B cell (primary cell): ENCODE measurements at regions not wholly inside any gene's neighbourhood (a gene's known extent, or its start where the extent isn't known, plus 50 kb on each side); places are given as distances from the start of the nearest gene placed in this dataset.

Source experiments
- ATAC-seq: fragments of 200-7000 bp; cut with Tn5 transposase; one replicate; pipeline ENCODE4 v1.10.0; 2021; ENCODE audit warnings: low read depth, mild to moderate bottlenecking, moderate number of reproducible peaks, moderate library complexity
- CTCF ChIA-PET: fragments of 350-600 bp; sonication (Branson Sonifier 250); formaldehyde crosslinking; loops from one replicate; lab custom pipeline; 2021; ENCODE audit warnings: antibody characterized with exemption, inconsistent platforms; lab: Charles Lee
- POLR2A ChIA-PET: fragments of 350-600 bp; sonication (Branson Sonifier 250); formaldehyde crosslinking; loops from one replicate; lab custom pipeline; 2021; ENCODE audit warnings: antibody characterized with exemption; lab: Charles Lee
- DNase-seq: peaks from one replicate; pipeline ENCODE4 v3.0.0; 2013
- H2AFZ ChIP-seq: 2 replicates; pipeline ENCODE4 v1.6.1; 2012; ENCODE audit warnings: mild to moderate bottlenecking, low read depth, low read length; ENCODE audit not compliant: insufficient read depth, poor library complexity, severe bottlenecking
- H3K27ac ChIP-seq, 2 donors: 1 replicate in 1 of 2; 2 replicates in 1 of 2; pipeline ENCODE4 v1.5.1; 2012 to 2013; ENCODE audit warnings: low read length in 2 of 2, mild to moderate bottlenecking in 2 of 2, moderate library complexity in 1 of 2
- H3K27me3 ChIP-seq, 4 experiments: fragments of 200-600 bp in 1 of 4; sonication (generic) in 1 of 4; replicated peaks in 1 of 4; 1 replicate in 2 of 4; 2 replicates in 2 of 4; pipeline versions ENCODE4 v1.6.1 to v1.7.0; 2013 to 2016; ENCODE audit warnings: low read length in 3 of 4, mild to moderate bottlenecking in 2 of 4, mixed read lengths in 1 of 4, moderate library complexity in 1 of 4; ENCODE audit not compliant: insufficient read depth in 4 of 4, control insufficient read depth in 3 of 4; ENCODE audit errors: control extremely low read depth in 1 of 4
- H3K36me3 ChIP-seq, 2 experiments: replicated peaks in 1 of 2; 1 replicate in 1 of 2; 2 replicates in 1 of 2; pipeline versions ENCODE4 v1.6.1 to v1.7.1; 2013; ENCODE audit warnings: low read length in 1 of 2; ENCODE audit not compliant: insufficient read depth in 2 of 2, control insufficient read depth in 1 of 2; ENCODE audit errors: control extremely low read depth in 1 of 2, extremely low read depth in 1 of 2
- H3K4me1 ChIP-seq, 2 donors: fragments of 200-600 bp in 1 of 2; sonication (generic) in 1 of 2; 1 replicate in 1 of 2; 2 replicates in 1 of 2; pipeline versions ENCODE4 v1.5.1 to v1.6.1; 2013 to 2017; ENCODE audit warnings: low read length in 2 of 2; ENCODE audit not compliant: control insufficient read depth in 2 of 2, insufficient read depth in 2 of 2
- H3K4me2 ChIP-seq: replicated peaks from 2 replicates; pipeline ENCODE3; 2012; ENCODE audit warnings: mild to moderate bottlenecking, low read depth, low read length; ENCODE audit not compliant: poor library complexity, severe bottlenecking
- H3K4me3 ChIP-seq, 5 experiments: fragments of 200-600 bp in 1 of 5; sonication (generic) in 1 of 5; 1 replicate in 3 of 5; 2 replicates in 2 of 5; pipeline versions ENCODE4 v1.5.1 to v1.7.0; 2011 to 2016; ENCODE audit warnings: low read length in 4 of 5, mild to moderate bottlenecking in 4 of 5, low read depth in 2 of 5, control low read depth in 1 of 5, moderate library complexity in 1 of 5; ENCODE audit not compliant: insufficient read depth in 1 of 5; ENCODE audit errors: control extremely low read depth in 1 of 5, extremely low read depth in 1 of 5
- H3K79me2 ChIP-seq: fragments of 200-600 bp; sonication (generic); one replicate; pipeline ENCODE4 v1.6.0; 2016; ENCODE audit warnings: low read length; ENCODE audit not compliant: control insufficient read depth, insufficient read depth
- H3K9ac ChIP-seq: fragments of 200-600 bp; sonication (generic); 2 replicates; pipeline ENCODE4 v1.6.1; 2017; ENCODE audit warnings: mild to moderate bottlenecking, low read length, moderate library complexity
- H3K9me3 ChIP-seq, 3 donors: one replicate each; pipeline versions ENCODE4 v1.6.1 to v1.7.1; 2013; ENCODE audit warnings: low read length in 2 of 3; ENCODE audit not compliant: control insufficient read depth in 2 of 3, insufficient read depth in 1 of 3; ENCODE audit errors: control extremely low read depth in 1 of 3
- H4K20me1 ChIP-seq: 2 replicates; pipeline ENCODE4 v1.6.0; 2012; ENCODE audit warnings: mild to moderate bottlenecking, low read length; ENCODE audit not compliant: insufficient read depth, control insufficient read depth, poor library complexity, severe bottlenecking
- H3K27ac Mint-ChIP-seq: one replicate; pipeline ENCODE4 v1.8.0; 2021; ENCODE audit warnings: mixed read lengths
- H3K27me3 Mint-ChIP-seq: one replicate; pipeline ENCODE4 v1.8.0; 2021; ENCODE audit warnings: mixed read lengths
- H3K4me1 Mint-ChIP-seq: one replicate; pipeline ENCODE4 v1.8.0; 2021; ENCODE audit warnings: mixed read lengths
- H3K4me3 Mint-ChIP-seq: one replicate; pipeline ENCODE4 v1.8.0; 2021; ENCODE audit warnings: mixed read lengths
- H3K9me3 Mint-ChIP-seq: one replicate; pipeline ENCODE4 v1.8.0; 2022; ENCODE audit warnings: mixed read lengths; ENCODE audit not compliant: insufficient read depth
- EZH2 ChIP-seq: IDR thresholded peaks from 2 replicates; pipeline ENCODE4 v1.6.1; 2012; ENCODE audit warnings: borderline replicate concordance, low read depth, mild to moderate bottlenecking, moderate library complexity, low read length; ENCODE audit not compliant: insufficient read depth, poor library complexity, severe bottlenecking
- WGBS: methylation state at CpG from one replicate; pipeline ENCODE4 v1.1.5; 2013; ENCODE audit warnings: missing lambda C conversion rate; ENCODE audit not compliant: insufficient coverage; 5-methylcytosine and 5-hydroxymethylcytosine counted together
- intact Hi-C: fragments of 100-400 bp; cut with micrococcal nuclease; formaldehyde crosslinking; loops from one replicate; pipeline ENCODE4 v1.10.0; 2022
- TF ChIP-seq, protein P1 (sequence below): fragments of 200-600 bp; IDR thresholded peaks from one replicate; pipeline ENCODE4 v1.8.0; 2022; ENCODE audit warnings: antibody characterized with exemption, mild to moderate bottlenecking

DNA sequence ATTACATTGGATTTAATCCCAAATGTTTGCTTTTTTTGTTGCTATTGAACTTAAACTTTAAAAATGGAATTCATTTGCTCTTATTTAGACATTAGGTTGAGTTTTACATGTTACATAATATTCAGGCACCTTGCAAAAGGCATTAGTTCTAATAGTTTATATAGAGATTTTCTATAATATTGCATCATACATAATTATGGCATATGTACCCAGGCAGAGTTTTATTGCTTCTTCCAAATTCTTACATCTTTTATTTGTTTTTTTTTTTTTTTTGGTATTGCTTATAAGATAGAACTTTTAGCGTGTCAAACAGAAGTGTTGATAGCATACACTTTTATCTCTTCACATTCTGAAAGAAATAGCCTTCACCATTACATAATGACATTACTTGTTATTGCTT, 487.7 kb downstream of the GABRG1 start:
- Histone ChIP-seq H2AFZ (no peak overlapping the region), H3K4me3 (no peak overlapping the region), H3K9ac (no peak overlapping the region), H3K27me3 (no peaks in the 10 kb centered on the region), H3K27ac (no peak overlapping the region), H4K20me1 (no peaks in the 10 kb centered on the region), H3K79me2 (no peaks in the 10 kb centered on the region), H3K9me3 (peaks cover 0 to 3% (median 0%) of the 10 kb centered on the region in 3 donors), H3K36me3 (no peaks in the 10 kb centered on the region), H3K4me2 (no peak overlapping the region), H3K4me1 (no peaks in the 10 kb centered on the region)
- CTCF ChIA-PET = no interaction called here
- no peak for DNase-seq
- ATAC-seq = no peak
- POLR2A ChIA-PET = no interaction called here
- no peaks in the 10 kb centered on the region for H3K4me1 Mint-ChIP-seq
- WGBS = no CpG with 5 or more reads among the region's 1 CpG
- no peak for TF ChIP-seq EZH2
- TF ChIP-seq, protein P1, sequence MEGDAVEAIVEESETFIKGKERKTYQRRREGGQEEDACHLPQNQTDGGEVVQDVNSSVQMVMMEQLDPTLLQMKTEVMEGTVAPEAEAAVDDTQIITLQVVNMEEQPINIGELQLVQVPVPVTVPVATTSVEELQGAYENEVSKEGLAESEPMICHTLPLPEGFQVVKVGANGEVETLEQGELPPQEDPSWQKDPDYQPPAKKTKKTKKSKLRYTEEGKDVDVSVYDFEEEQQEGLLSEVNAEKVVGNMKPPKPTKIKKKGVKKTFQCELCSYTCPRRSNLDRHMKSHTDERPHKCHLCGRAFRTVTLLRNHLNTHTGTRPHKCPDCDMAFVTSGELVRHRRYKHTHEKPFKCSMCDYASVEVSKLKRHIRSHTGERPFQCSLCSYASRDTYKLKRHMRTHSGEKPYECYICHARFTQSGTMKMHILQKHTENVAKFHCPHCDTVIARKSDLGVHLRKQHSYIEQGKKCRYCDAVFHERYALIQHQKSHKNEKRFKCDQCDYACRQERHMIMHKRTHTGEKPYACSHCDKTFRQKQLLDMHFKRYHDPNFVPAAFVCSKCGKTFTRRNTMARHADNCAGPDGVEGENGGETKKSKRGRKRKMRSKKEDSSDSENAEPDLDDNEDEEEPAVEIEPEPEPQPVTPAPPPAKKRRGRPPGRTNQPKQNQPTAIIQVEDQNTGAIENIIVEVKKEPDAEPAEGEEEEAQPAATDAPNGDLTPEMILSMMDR = no peak
- no peak overlapping the region for H3K4me3 Mint-ChIP-seq
- peaks cover 3% of the 10 kb centered on the region for H3K9me3 Mint-ChIP-seq
- intact Hi-C loops = no loop called here
- H3K27ac Mint-ChIP-seq = no peak overlapping the region
- no peaks in the 10 kb centered on the region for H3K27me3 Mint-ChIP-seq

DNA sequence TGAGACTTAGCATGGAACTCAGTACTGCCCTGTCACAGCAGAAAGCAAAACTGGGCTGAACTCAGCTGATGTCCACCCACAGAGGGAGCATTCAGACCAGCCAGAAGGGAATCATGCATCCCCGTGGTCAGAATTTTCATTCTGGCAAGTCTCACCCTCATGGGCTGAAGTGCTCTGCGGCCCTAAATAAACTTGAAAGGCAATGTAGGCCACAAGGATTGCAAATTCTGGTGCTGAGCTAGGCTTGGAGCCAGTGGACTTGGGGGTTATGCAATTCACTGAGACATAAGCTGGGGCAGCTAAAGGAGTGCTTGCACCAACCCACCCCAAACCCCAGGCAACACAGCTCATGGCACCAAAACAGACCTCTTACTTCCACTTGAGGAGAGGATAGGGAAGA, 494.1 kb downstream of the GABRG1 start:
- Histone ChIP-seq H3K9me3 (peaks cover 0 to 5% (median 0%) of the 10 kb centered on the region in 3 donors), H3K4me1 (no peaks in the 10 kb centered on the region), H3K27ac (no peak overlapping the region), H3K4me2 (no peak overlapping the region), H4K20me1 (no peaks in the 10 kb centered on the region), H3K36me3 (no peaks in the 10 kb centered on the region), H3K27me3 (no peaks in the 10 kb centered on the region), H3K79me2 (no peaks in the 10 kb centered on the region), H3K9ac (no peak overlapping the region), H2AFZ (no peak overlapping the region), H3K4me3 (no peak overlapping the region)
- H3K27me3 Mint-ChIP-seq = no peaks in the 10 kb centered on the region
- H3K4me1 Mint-ChIP-seq = no peaks in the 10 kb centered on the region
- ATAC-seq = no peak
- DNase-seq = no peak
- TF ChIP-seq EZH2 = no peak
- TF ChIP-seq, protein P1 = no peak
- ChIA-PET CTCF (interaction anchor here (0.6 kb wide), 1 partner anchor 13 kb away, joined by 3 read pairs; no protein-coding TSS in a partner anchor), POLR2A (no interaction called here)
- H3K4me3 Mint-ChIP-seq = no peak overlapping the region
- intact Hi-C loops = no loop called here
- 78% methylated on average over 2 of the region's 2 CpGs for WGBS
- no peak overlapping the region for H3K27ac Mint-ChIP-seq
- peaks cover 6% of the 10 kb centered on the region for H3K9me3 Mint-ChIP-seq
